MCF 10A (cell line): ENCODE measurements at regions not wholly inside any gene's neighbourhood (a gene's known extent, or its start where the extent isn't known, plus 50 kb on each side); places are given as distances from the start of the nearest gene placed in this dataset.

ENCODE experiments used
- BruUV-seq: library from RNA; stranded (reverse); fragments of 400-500 nt; replicated peaks from 2 replicates; lab custom pipeline; 2021; lab: Mats Ljungman, UMichigan
- CTCF ChIA-PET: fragments of 300-600 bp; sonication (Branson Sonifier 250); formaldehyde crosslinking; extraction: SDS; loops from one replicate; lab custom pipeline; 2021; ENCODE audit warnings: antibody characterized with exemption, inconsistent platforms; lab: Yijun Ruan, JAX
- POLR2A ChIA-PET: fragments of 300-600, 350-650 bp; sonication (Branson Sonifier 250); formaldehyde crosslinking; extraction: SDS; loops from one replicate; lab custom pipeline; 2020; ENCODE audit warnings: antibody characterized with exemption, inconsistent platforms; lab: Yijun Ruan, JAX
- DNase-seq: peaks from one replicate; pipeline ENCODE4 v3.0.0-alpha.2; 2018; ENCODE audit not compliant: unreplicated experiment
- H3K27ac Mint-ChIP-seq: one replicate; pipeline ENCODE4 v1.8.0; 2022; ENCODE audit warnings: mild to moderate bottlenecking, low read depth, mixed read lengths; ENCODE audit not compliant: unreplicated experiment
- H3K27me3 Mint-ChIP-seq: one replicate; pipeline ENCODE4 v1.8.0; 2022; ENCODE audit warnings: mixed read lengths; ENCODE audit not compliant: insufficient read depth, unreplicated experiment
- H3K36me3 Mint-ChIP-seq: one replicate; pipeline ENCODE4 v1.8.0; 2022; ENCODE audit warnings: mild to moderate bottlenecking, moderate library complexity, mixed read lengths; ENCODE audit not compliant: insufficient read depth, unreplicated experiment
- H3K4me1 Mint-ChIP-seq: one replicate; pipeline ENCODE4 v1.8.0; 2022; ENCODE audit warnings: mixed read lengths; ENCODE audit not compliant: insufficient read depth, unreplicated experiment
- H3K4me3 Mint-ChIP-seq: one replicate; pipeline ENCODE4 v1.8.0; 2022; ENCODE audit warnings: mild to moderate bottlenecking, moderate library complexity, mixed read lengths; ENCODE audit not compliant: unreplicated experiment
- H3K9me3 Mint-ChIP-seq: one replicate; pipeline ENCODE4 v1.8.0; 2022; ENCODE audit warnings: mixed read lengths; ENCODE audit not compliant: unreplicated experiment
- CTCF ChIP-seq: fragments of 200-600 bp; IDR thresholded peaks from one replicate; pipeline ENCODE4 v1.8.0; 2022; ENCODE audit warnings: antibody characterized with exemption, mild to moderate bottlenecking; ENCODE audit not compliant: unreplicated experiment
- intact Hi-C: fragments of 100-400 bp; cut with micrococcal nuclease; formaldehyde crosslinking; loops from 2 replicates; pipeline ENCODE4 v1.14.1; 2022

GRCh38 chr16:63301349-63301748 is 1265.1 kb upstream of the CDH8 start:
- POLR2A ChIA-PET = no interaction called here
- no TSS peak for BruUV-seq

DNA sequence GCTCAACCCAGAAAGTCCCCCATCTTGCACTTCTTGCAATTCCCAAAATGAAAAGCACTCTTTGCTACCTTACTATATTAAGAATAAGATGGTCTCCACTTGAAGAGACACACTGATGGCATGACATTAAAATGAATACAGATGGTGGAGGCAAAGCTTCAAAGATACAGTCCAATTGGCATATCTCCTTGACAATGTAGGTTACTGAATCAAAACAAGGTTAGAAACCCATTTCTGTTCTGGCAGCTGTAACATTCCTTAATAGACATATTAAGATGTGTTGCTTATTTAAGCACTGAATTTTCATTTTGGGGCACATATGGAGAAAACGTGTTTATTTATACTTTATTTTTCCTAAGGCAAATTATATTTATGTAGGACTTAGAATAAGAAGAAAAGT is 1262.8 kb upstream of the CDH8 start:
- ChIA-PET POLR2A (no interaction called here), CTCF (interaction anchor here (1.8 kb wide), 1 partner anchor 10 kb away, joined by 6 read pairs; no protein-coding TSS in a partner anchor)
- BruUV-seq = no TSS peak

More at GRCh38 chr16:63301349-63301748, 1265.1 kb upstream of the CDH8 start:
- no peak overlapping the region for H3K4me3 Mint-ChIP-seq
- H3K4me1 Mint-ChIP-seq = no peaks in the 10 kb centered on the region
- no peak overlapping the region for H3K27ac Mint-ChIP-seq
- DNase-seq = no peak
- TF ChIP-seq CTCF = no peak
- H3K36me3 Mint-ChIP-seq = no peaks in the 10 kb centered on the region
- peaks cover 23% of the 10 kb centered on the region for H3K9me3 Mint-ChIP-seq
- CTCF ChIA-PET = no interaction called here
- H3K27me3 Mint-ChIP-seq = no peaks in the 10 kb centered on the region
- intact Hi-C loops = no loop called here

DNA sequence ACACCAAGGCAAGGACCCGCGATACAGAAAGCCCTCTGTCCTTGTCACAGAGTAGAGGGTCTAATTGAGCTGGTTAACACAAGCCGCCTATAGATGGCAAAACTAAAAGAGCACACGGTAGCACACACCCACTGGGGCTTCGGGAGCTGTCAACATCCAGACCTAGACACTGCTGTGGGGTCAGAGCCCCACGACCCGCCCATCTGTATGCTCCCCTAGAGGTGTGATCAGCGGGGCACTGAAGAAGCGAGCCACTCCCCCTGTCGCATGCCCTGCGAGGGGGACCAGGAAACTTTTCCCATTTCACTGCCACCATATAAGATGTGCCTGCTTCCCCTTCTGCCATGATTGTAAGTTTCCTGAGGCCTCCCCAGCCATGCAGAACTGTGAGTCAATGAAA is 1255.8 kb upstream of the CDH8 start:
- Mint-ChIP-seq H3K36me3 (no peaks in the 10 kb centered on the region), H3K27ac (no peak overlapping the region), H3K9me3 (no peaks in the 10 kb centered on the region), H3K4me1 (no peaks in the 10 kb centered on the region), H3K4me3 (no peak overlapping the region), H3K27me3 (no peaks in the 10 kb centered on the region)
- CTCF ChIA-PET = interaction anchor here (0.5 kb wide), 1 partner anchor 792 kb away, joined by 3 read pairs; no protein-coding TSS in a partner anchor
- BruUV-seq = no TSS peak
- intact Hi-C loops = loop anchor here (5.0 kb wide), 1 partner anchor 760 kb away; no protein-coding TSS in a partner anchor
- no peak for TF ChIP-seq CTCF
- DNase-seq = no peak
- POLR2A ChIA-PET = no interaction called here

More for the DNA sequence above, 1262.8 kb upstream of the CDH8 start:
- Mint-ChIP-seq H3K27ac (no peak overlapping the region), H3K4me1 (no peaks in the 10 kb centered on the region), H3K4me3 (no peak overlapping the region), H3K27me3 (no peaks in the 10 kb centered on the region), H3K36me3 (no peaks in the 10 kb centered on the region), H3K9me3 (peaks cover 23% of the 10 kb centered on the region)
- intact Hi-C loops = no loop called here
- DNase-seq = no peak
- no peak for TF ChIP-seq CTCF

DNA sequence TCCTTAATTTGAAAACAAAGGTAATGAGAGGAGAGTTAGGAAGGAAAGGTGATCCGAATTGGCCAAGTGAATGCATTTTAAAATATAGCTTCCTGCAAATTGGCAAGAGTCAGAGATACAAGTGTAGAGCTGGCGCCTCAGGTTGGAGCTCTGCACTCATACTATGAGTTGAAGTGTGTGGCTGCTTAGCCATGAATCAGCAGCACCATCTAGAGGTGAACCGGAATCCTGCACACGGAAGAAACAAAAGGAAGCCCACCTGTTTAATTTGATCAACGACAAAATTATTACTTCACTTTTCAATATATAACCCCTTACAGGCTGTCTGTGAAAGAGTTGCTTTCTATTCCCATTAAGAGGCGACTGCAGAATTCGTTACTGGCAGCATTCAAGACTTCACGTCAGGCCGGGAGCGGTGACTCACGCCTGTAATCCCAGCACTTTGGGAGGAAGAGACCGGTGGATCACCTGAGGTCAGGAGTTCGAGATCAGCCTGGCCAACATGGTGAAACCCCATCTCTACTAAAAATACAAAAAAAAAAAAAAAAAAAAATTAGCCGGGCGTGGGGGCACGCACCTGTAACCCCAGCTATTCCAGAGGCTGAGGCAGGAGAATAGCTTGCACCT is 1253.7 kb upstream of the CDH8 start:
- POLR2A ChIA-PET = interaction anchor here (1.1 kb wide), 1 partner anchor 20 kb away, joined by 3 read pairs; no protein-coding TSS in a partner anchor
- H3K36me3 Mint-ChIP-seq = no peaks in the 10 kb centered on the region
- peak; percentile 53 for DNase-seq
- TF ChIP-seq CTCF = peak; percentile 66
- no TSS peak for BruUV-seq
- no peak overlapping the region for H3K27ac Mint-ChIP-seq
- H3K27me3 Mint-ChIP-seq = no peaks in the 10 kb centered on the region
- intact Hi-C loops = loop anchor here (1.0 to 5.0 kb wide), 2 partner anchors 762 to 1100 kb away; no protein-coding TSS in a partner anchor
- no peak overlapping the region for H3K4me3 Mint-ChIP-seq
- CTCF ChIA-PET = interaction anchor here (0.5 to 2.6 kb wide), 18 partner anchors 9 to 1160 kb away, joined by 3 to 18 read pairs (median 3); no protein-coding TSS in a partner anchor
- no peaks in the 10 kb centered on the region for H3K9me3 Mint-ChIP-seq
- H3K4me1 Mint-ChIP-seq = no peaks in the 10 kb centered on the region
